ENCODE measurements at regions not wholly inside any gene's neighbourhood (a gene's known extent, or its start where the extent isn't known, plus 50 kb on each side); places are given as distances from the start of the nearest gene placed in this dataset.

DNA sequence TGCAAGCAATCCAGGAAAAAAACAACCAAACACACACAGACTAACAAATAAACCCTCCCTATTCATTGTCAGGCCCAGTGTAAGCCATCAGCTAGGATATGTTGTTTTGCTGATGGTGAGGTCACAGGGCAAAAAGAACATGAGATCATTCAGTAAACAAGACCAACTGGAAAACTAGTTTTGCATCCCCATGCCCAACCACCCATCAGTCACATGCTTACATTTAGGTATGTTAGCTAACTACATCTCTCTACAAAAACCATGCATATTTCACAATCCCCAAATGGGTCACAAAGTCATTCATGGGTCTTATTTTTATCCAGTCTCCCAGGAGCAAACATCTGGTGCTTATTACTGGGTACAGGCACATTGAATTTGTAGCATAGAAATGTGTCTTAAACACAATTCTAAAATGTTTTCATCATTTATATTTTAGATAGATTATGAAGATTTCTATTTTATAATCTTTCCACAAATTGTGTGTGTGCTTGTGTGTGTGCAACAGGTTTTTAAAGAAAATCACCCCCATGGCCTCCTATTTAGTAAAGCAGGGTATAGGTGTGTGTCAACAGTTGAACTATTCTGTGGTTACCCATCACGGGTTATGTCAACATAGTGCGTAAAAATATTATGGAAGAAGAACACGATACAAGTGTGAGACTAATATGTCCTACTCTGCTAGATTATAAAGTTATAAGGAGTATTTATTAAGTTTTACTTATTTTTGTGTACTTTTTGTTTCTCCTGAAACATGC lies 103.8 kb upstream of the AKR1E2 start:
- Histone ChIP-seq H3K4me1 (no peaks in the 10 kb centered on the region), H3K4me3 (no peak overlapping the region), H3K36me3 (no peaks in the 10 kb centered on the region), H3K27ac (no peak overlapping the region), H3K9me3 (no peaks in the 10 kb centered on the region), H3K27me3 (ENCODE audit: low read depth) (no peaks in the 10 kb centered on the region)
- no peak for ATAC-seq
- DNase-seq = no peak
- intact Hi-C loops (cut with DNase I) = no loop called here
- TF ChIP-seq, protein P1, sequence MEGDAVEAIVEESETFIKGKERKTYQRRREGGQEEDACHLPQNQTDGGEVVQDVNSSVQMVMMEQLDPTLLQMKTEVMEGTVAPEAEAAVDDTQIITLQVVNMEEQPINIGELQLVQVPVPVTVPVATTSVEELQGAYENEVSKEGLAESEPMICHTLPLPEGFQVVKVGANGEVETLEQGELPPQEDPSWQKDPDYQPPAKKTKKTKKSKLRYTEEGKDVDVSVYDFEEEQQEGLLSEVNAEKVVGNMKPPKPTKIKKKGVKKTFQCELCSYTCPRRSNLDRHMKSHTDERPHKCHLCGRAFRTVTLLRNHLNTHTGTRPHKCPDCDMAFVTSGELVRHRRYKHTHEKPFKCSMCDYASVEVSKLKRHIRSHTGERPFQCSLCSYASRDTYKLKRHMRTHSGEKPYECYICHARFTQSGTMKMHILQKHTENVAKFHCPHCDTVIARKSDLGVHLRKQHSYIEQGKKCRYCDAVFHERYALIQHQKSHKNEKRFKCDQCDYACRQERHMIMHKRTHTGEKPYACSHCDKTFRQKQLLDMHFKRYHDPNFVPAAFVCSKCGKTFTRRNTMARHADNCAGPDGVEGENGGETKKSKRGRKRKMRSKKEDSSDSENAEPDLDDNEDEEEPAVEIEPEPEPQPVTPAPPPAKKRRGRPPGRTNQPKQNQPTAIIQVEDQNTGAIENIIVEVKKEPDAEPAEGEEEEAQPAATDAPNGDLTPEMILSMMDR (IDR thresholded peaks at IDR 0.05) = no peak

DNA sequence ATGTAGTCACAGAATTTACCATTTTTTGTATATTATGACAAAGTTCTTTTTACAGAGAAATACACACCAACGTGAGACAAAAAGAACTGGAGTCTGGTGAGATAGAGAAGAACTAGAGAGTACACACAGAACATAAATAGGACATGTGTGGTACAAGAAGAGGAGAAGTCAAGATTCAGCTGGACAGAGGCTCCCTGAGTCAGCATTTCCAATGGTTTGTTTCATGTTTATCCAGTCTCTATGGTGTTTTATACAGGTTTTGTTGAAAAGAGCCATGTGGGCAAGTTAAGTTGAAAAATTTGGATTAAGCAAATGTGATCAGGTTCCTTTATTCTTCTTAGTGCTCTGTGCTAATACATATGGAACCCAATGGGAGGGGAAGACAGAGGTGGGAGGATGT lies 105.5 kb upstream of the AKR1E2 start:
- no peak for DNase-seq
- intact Hi-C loops (cut with DNase I) = no loop called here
- TF ChIP-seq, protein P1 (IDR thresholded peaks at IDR 0.05) = no peak
- H3K4me1 ChIP-seq = no peaks in the 10 kb centered on the region
- no peaks in the 10 kb centered on the region for H3K36me3 ChIP-seq
- no peak overlapping the region for H3K4me3 ChIP-seq
- H3K27me3 ChIP-seq (ENCODE audit: low read depth) = no peaks in the 10 kb centered on the region
- no peak for ATAC-seq
- H3K27ac ChIP-seq = no peak overlapping the region
- H3K9me3 ChIP-seq = no peaks in the 10 kb centered on the region

DNA sequence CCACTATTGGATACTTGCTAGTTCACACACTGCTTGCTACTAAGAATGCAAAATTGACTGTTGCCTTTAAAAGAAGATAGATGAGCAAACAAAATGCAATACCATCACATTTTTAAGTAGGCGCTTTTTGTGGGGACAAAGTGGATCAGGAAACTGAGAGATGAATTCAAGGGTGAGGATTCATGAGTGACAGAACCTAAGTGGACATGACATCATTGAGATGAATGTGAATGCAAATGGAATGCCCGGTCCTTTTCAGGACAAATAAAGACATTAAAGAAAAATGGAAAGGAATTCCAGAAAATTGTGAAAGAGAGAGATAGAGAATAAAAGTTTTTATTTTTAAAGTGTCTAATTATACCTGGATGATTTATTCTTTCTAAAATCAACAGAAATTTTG lies 106.3 kb upstream of the AKR1E2 start:
- ATAC-seq = no peak
- DNase-seq = no peak
- intact Hi-C loops (cut with DNase I) = no loop called here

GRCh38 chr10:4719036-4719435 lies 107.0 kb upstream of the AKR1E2 start:
- ATAC-seq (no peak), DNase-seq (no peak)
- TF ChIP-seq, protein P1 (IDR thresholded peaks at IDR 0.05) = no peak
- H3K4me1 ChIP-seq = no peaks in the 10 kb centered on the region
- no peak overlapping the region for H3K27ac ChIP-seq
- no peak overlapping the region for H3K4me3 ChIP-seq
- H3K27me3 ChIP-seq (ENCODE audit: low read depth) = no peaks in the 10 kb centered on the region
- H3K36me3 ChIP-seq = no peaks in the 10 kb centered on the region
- intact Hi-C loops (cut with DNase I) = no loop called here
- H3K9me3 ChIP-seq = no peaks in the 10 kb centered on the region

More for the DNA sequence above, 106.3 kb upstream of the AKR1E2 start:
- TF ChIP-seq, protein P1 (IDR thresholded peaks at IDR 0.05) = no peak
- H3K27ac ChIP-seq = no peak overlapping the region
- no peaks in the 10 kb centered on the region for H3K9me3 ChIP-seq
- H3K4me3 ChIP-seq = no peak overlapping the region
- H3K27me3 ChIP-seq (ENCODE audit: low read depth) = no peaks in the 10 kb centered on the region
- no peaks in the 10 kb centered on the region for H3K4me1 ChIP-seq
- no peaks in the 10 kb centered on the region for H3K36me3 ChIP-seq

DNA sequence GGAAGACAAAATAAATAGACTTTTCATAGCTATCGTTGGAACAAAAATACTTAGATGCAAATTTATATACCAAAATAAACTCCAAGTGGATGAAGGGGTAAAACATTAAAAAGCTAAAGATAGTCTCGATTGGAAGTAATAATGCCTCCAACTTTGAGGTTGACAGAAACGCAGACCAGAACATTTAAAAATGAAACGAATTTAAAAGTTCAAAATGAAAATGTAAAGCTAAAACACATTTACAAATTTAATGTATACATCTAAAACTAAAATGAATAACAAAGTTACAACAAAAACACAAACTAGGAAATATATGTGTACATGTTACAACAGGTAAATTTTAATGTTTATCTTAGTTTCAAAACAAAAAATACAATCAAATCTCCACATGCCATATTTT lies 107.5 kb upstream of the AKR1E2 start:
- no peaks in the 10 kb centered on the region for H3K9me3 ChIP-seq
- no peaks in the 10 kb centered on the region for H3K36me3 ChIP-seq
- no peaks in the 10 kb centered on the region for H3K4me1 ChIP-seq
- no peak overlapping the region for H3K4me3 ChIP-seq
- intact Hi-C loops (cut with DNase I) = no loop called here
- no peaks in the 10 kb centered on the region for H3K27me3 ChIP-seq (ENCODE audit: low read depth)
- TF ChIP-seq, protein P1 (IDR thresholded peaks at IDR 0.05) = no peak
- no peak for ATAC-seq
- no peak overlapping the region for H3K27ac ChIP-seq
- DNase-seq = no peak

Measured in lower lobe of right lung (tissue), 2 donors.